ENCODE measurements at regions not wholly inside any gene's neighbourhood (a gene's known extent, or its start where the extent isn't known, plus 50 kb on each side); places are given as distances from the start of the nearest gene placed in this dataset.

DNA sequence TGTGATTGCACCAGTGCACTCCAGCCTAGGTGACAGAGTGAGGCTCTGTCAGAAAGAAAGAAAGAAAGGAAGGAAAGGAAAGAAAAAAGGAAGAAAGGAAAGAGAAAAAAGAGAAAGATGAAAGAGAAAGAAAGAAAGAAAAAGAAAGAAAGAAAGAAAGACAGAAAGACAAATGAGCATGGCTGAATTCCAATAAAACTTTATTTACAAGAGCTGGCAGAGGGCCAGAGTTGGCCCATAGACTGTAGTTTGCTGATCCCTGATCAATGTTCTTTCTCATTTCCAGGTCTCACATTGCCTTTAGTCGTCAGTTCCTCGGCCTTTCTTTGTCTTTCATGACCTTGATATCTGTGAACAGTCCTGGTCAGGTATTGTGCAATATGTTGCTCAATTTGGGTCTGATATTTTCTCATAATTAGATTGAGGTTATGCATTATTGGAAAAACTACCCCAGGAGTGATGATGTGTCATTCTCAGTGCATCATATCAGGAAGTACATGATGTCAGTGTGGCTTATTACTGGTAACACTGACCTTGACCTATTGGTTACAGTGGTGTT lies 68.5 kb upstream of the MED9 start:
- TF ChIP-seq, protein P1, sequence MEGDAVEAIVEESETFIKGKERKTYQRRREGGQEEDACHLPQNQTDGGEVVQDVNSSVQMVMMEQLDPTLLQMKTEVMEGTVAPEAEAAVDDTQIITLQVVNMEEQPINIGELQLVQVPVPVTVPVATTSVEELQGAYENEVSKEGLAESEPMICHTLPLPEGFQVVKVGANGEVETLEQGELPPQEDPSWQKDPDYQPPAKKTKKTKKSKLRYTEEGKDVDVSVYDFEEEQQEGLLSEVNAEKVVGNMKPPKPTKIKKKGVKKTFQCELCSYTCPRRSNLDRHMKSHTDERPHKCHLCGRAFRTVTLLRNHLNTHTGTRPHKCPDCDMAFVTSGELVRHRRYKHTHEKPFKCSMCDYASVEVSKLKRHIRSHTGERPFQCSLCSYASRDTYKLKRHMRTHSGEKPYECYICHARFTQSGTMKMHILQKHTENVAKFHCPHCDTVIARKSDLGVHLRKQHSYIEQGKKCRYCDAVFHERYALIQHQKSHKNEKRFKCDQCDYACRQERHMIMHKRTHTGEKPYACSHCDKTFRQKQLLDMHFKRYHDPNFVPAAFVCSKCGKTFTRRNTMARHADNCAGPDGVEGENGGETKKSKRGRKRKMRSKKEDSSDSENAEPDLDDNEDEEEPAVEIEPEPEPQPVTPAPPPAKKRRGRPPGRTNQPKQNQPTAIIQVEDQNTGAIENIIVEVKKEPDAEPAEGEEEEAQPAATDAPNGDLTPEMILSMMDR (IDR thresholded peaks at IDR 0.05; ENCODE audit: poor library complexity) = no peak
- TF ChIP-seq EZH2phosphoT487 (IDR thresholded peaks at IDR 0.05; ENCODE audit: low read depth, severe bottlenecking, unreplicated experiment) (no peak), EZH2 (IDR thresholded peaks at IDR 0.05; ENCODE audit: borderline replicate concordance) (no peak)

All from hepatocyte (in vitro differentiated cells).